GM12872 (cell line): ENCODE measurements at regions not wholly inside any gene's neighbourhood (a gene's known extent, or its start where the extent isn't known, plus 50 kb on each side); places are given as distances from the start of the nearest gene placed in this dataset.

Source experiments
- CTCF ChIP-seq: IDR thresholded peaks from 3 replicates; pipeline ENCODE4 v1.5.1; 2011; ENCODE audit warnings: low read depth, mild to moderate bottlenecking, low read length, moderate library complexity; ENCODE audit not compliant: insufficient read depth

GRCh38 chr4:58561170-58561569 lies 1451.0 kb upstream of the IGFBP7 start:
- no peak for TF ChIP-seq CTCF

GRCh38 chr4:58560736-58561135 lies 1450.6 kb upstream of the IGFBP7 start:
- TF ChIP-seq CTCF, result no peak

GRCh38 chr4:58553679-58554078 lies 1443.5 kb upstream of the IGFBP7 start:
- TF ChIP-seq CTCF, result no peak

- no peak for TF ChIP-seq CTCF
Observed at GRCh38 chr4:58553031-58553430, 1442.8 kb upstream of the IGFBP7 start.

- TF ChIP-seq CTCF, result no peak
Observed at GRCh38 chr4:58551676-58552075, 1441.5 kb upstream of the IGFBP7 start.

GRCh38 chr4:58543465-58543864 lies 1433.3 kb upstream of the IGFBP7 start:
- no peak for TF ChIP-seq CTCF

GRCh38 chr4:58541926-58542325 lies 1431.7 kb upstream of the IGFBP7 start:
- TF ChIP-seq CTCF, result no peak
